Uterus (tissue), 2 donors: ENCODE measurements at regions not wholly inside any gene's neighbourhood (a gene's known extent, or its start where the extent isn't known, plus 50 kb on each side); places are given as distances from the start of the nearest gene placed in this dataset.

Experiments used
- CTCF ChIP-seq, 4 experiments: fragments of 200-600 bp in 2 of 4; fragments of 450-650 bp in 2 of 4; sonication (generic) in 2 of 4; IDR thresholded peaks; one replicate each; pipeline ENCODE4 v1.5.1; 2016 to 2019; ENCODE audit warnings: antibody characterized with exemption in 4 of 4, mild to moderate bottlenecking in 2 of 4, moderate library complexity in 1 of 4
- POLR2A ChIP-seq, 2 donors: fragments of 450-650 bp; IDR thresholded peaks; one replicate each; pipeline ENCODE4 v1.6.1; 2016; ENCODE audit warnings: antibody characterized with exemption in 2 of 2, mild to moderate bottlenecking in 1 of 2, moderate library complexity in 1 of 2

- TF ChIP-seq CTCF (IDR thresholded peaks at IDR 0.05) (no peak), POLR2A (IDR thresholded peaks at IDR 0.05) (no peak)
Observed at GRCh38 chr1:148379697-148380096, 103.4 kb downstream of the PPIAL4G start.
